GM23338 (cell line): ENCODE measurements at regions not wholly inside any gene's neighbourhood (a gene's known extent, or its start where the extent isn't known, plus 50 kb on each side); places are given as distances from the start of the nearest gene placed in this dataset.

Experiments
- ATAC-seq: fragments of 200-7000 bp; cut with Tn5 transposase; 3 replicates; pipeline ENCODE4 v1.9.1; 2020
- DNase-seq: peaks from one replicate; pipeline ENCODE4 v3.0.0-alpha.2; 2015; ENCODE audit warnings: low spot score
- H2AFZ ChIP-seq: fragments of 200-600 bp; sonication (generic); 2 replicates; pipeline ENCODE4 v1.8.0; 2016; ENCODE audit warnings: antibody characterized with exemption, mild to moderate bottlenecking, moderate library complexity
- H3F3A ChIP-seq: fragments of 200-600 bp; sonication (generic); replicated peaks from 2 replicates; pipeline ENCODE4 v1.8.0; 2017; ENCODE audit warnings: antibody characterized with exemption, mixed run types, low read depth
- H3K27ac ChIP-seq: fragments of 200-600 bp; sonication (generic); 2 replicates; pipeline ENCODE4 v1.6.1; 2016; ENCODE audit warnings: low read depth
- H3K27me3 ChIP-seq: fragments of 200-600 bp; sonication (generic); 2 replicates; pipeline ENCODE4 v1.8.0; 2016; ENCODE audit warnings: mild to moderate bottlenecking, mixed run types, moderate library complexity; ENCODE audit not compliant: insufficient read depth
- H3K36me3 ChIP-seq: fragments of 200-600 bp; sonication (generic); 2 replicates; pipeline ENCODE4 v1.8.0; 2016; ENCODE audit warnings: mild to moderate bottlenecking; ENCODE audit not compliant: insufficient read depth
- H3K4me1 ChIP-seq: fragments of 200-600 bp; sonication (generic); 2 replicates; pipeline ENCODE4 v1.8.0; 2016; ENCODE audit warnings: mild to moderate bottlenecking, moderate library complexity; ENCODE audit not compliant: insufficient read depth
- H3K4me2 ChIP-seq: fragments of 200-600 bp; sonication (generic); 2 replicates; pipeline ENCODE4 v1.7.1; 2017; ENCODE audit warnings: mixed run types
- H3K4me3 ChIP-seq: fragments of 200-600 bp; sonication (generic); 2 replicates; pipeline ENCODE4 v1.6.1; 2016; ENCODE audit warnings: mixed run types
- H3K79me2 ChIP-seq: fragments of 200-600 bp; sonication (generic); replicated peaks from 2 replicates; pipeline ENCODE4 v1.8.0; 2017; ENCODE audit warnings: mild to moderate bottlenecking; ENCODE audit not compliant: insufficient read depth
- H3K9me2 ChIP-seq: fragments of 200-600 bp; sonication (generic); 2 replicates; pipeline ENCODE4 v1.8.0; 2017; ENCODE audit not compliant: insufficient read depth
- H4K20me1 ChIP-seq: fragments of 200-600 bp; sonication (generic); replicated peaks from 2 replicates; pipeline ENCODE4 v1.8.0; 2017; ENCODE audit warnings: mild to moderate bottlenecking; ENCODE audit not compliant: insufficient read depth
- H3K27ac Mint-ChIP-seq: 2 replicates; pipeline ENCODE4 v1.8.0; 2020; ENCODE audit warnings: inconsistent platforms, mild to moderate bottlenecking, moderate library complexity, mixed read lengths
- H3K27me3 Mint-ChIP-seq: 3 replicates; pipeline ENCODE4 v1.8.0; 2022; ENCODE audit warnings: low read depth, mild to moderate bottlenecking, moderate library complexity, mixed read lengths, inconsistent platforms; ENCODE audit not compliant: insufficient read depth, poor library complexity
- H3K36me3 Mint-ChIP-seq: 3 replicates; pipeline ENCODE4 v1.8.0; 2021; ENCODE audit warnings: low read depth, mild to moderate bottlenecking, inconsistent platforms, moderate library complexity, mixed read lengths
- H3K4me1 Mint-ChIP-seq: 3 replicates; pipeline ENCODE4 v1.8.0; 2020; ENCODE audit warnings: mild to moderate bottlenecking, inconsistent platforms, mixed read lengths
- H3K4me3 Mint-ChIP-seq: 3 replicates; pipeline ENCODE4 v1.8.0; 2021; ENCODE audit warnings: moderate library complexity, mild to moderate bottlenecking, inconsistent platforms, mixed read lengths
- H3K9me3 Mint-ChIP-seq: 3 replicates; pipeline ENCODE4 v1.8.0; 2020; ENCODE audit warnings: moderate library complexity, mild to moderate bottlenecking, inconsistent platforms, mixed read lengths
- CREB1 ChIP-seq: fragments of 250-450 bp; sonication (Bioruptor Pico); IDR thresholded peaks from 2 replicates; pipeline ENCODE4 v1.5.0; 2020; ENCODE audit warnings: low read depth, mild to moderate bottlenecking, moderate library complexity
- CTCF ChIP-seq, 2 experiments: fragments of 200-600 bp in 1 of 2; sonication (generic) in 1 of 2; conservative IDR thresholded peaks; 2 replicates each; pipeline versions ENCODE4 v1.5.1 to v1.6.1; 2016 to 2017; ENCODE audit warnings: antibody characterized with exemption in 2 of 2, low read depth in 2 of 2, mild to moderate bottlenecking in 2 of 2, moderate library complexity in 1 of 2
- EZH2phosphoT487 ChIP-seq: fragments of 200-600 bp; sonication (generic); IDR thresholded peaks from one replicate; pipeline ENCODE4 v1.8.1; 2018; ENCODE audit warnings: antibody characterized with exemption; ENCODE audit not compliant: unreplicated experiment
- JUNB ChIP-seq: IDR thresholded peaks from one replicate; pipeline ENCODE4 v1.6.1; 2016; ENCODE audit warnings: antibody characterized with exemption; ENCODE audit not compliant: unreplicated experiment
- NANOG ChIP-seq: IDR thresholded peaks from 2 replicates; pipeline ENCODE4 v1.6.1; 2016; ENCODE audit warnings: antibody characterized with exemption, borderline replicate concordance
- POLR2AphosphoS5 ChIP-seq: IDR thresholded peaks from 2 replicates; pipeline ENCODE4 v1.6.1; 2016; ENCODE audit warnings: antibody characterized with exemption, low read depth
- REST ChIP-seq: IDR thresholded peaks from one replicate; pipeline ENCODE4 v1.6.1; 2018; ENCODE audit warnings: antibody characterized with exemption; ENCODE audit not compliant: unreplicated experiment
- ZNF114 ChIP-seq: fragments of 250-450 bp; sonication (Bioruptor Pico); IDR thresholded peaks from 2 replicates; pipeline ENCODE4 v1.5.0; 2020; ENCODE audit warnings: mild to moderate bottlenecking, moderate library complexity
- ZNF331 ChIP-seq: fragments of 250-450 bp; sonication (Bioruptor Pico); IDR thresholded peaks from 2 replicates; pipeline ENCODE4 v1.5.0; 2020; ENCODE audit warnings: low read depth, mild to moderate bottlenecking, moderate library complexity
- ZNF462 ChIP-seq: fragments of 250-450 bp; sonication (Bioruptor Pico); IDR thresholded peaks from 2 replicates; pipeline ENCODE4 v1.5.0; 2020; ENCODE audit warnings: mild to moderate bottlenecking, moderate library complexity

- Mint-ChIP-seq H3K27me3 (no peaks in the 10 kb centered on the region), H3K9me3 (no peaks in the 10 kb centered on the region), H3K27ac (no peak overlapping the region), H3K36me3 (no peaks in the 10 kb centered on the region), H3K4me3 (no peak overlapping the region), H3K4me1 (peaks cover 6% of the 10 kb centered on the region; the same call in 2 of the 3 replicates)
- H3K4me2 ChIP-seq: no peak overlapping the region
- H3K79me2 ChIP-seq: no peaks in the 10 kb centered on the region
- H3K36me3 ChIP-seq: no peaks in the 10 kb centered on the region
- H3K27me3 ChIP-seq: no peaks in the 10 kb centered on the region
- peaks cover 2% of the 10 kb centered on the region; the same call in 1 of the 2 replicates for H3K4me1 ChIP-seq
- no peak overlapping the region for H3K4me3 ChIP-seq
- no peak overlapping the region for H3K27ac ChIP-seq
- ATAC-seq (no peak), DNase-seq (no peak)
- H3K9me2 ChIP-seq: peaks cover 11% of the 10 kb centered on the region; the same call in 1 of the 2 replicates
- H4K20me1 ChIP-seq: no peaks in the 10 kb centered on the region
- H2AFZ ChIP-seq: no peak overlapping the region
- no peaks in the 10 kb centered on the region for H3F3A ChIP-seq
- TF ChIP-seq JUNB: no peak
Observed at GRCh38 chr5:158143081-158143480, 284.1 kb upstream of the CLINT1 start.

- Histone ChIP-seq H3K27me3 (no peaks in the 10 kb centered on the region), H3K36me3 (no peaks in the 10 kb centered on the region), H2AFZ (no peak overlapping the region), H4K20me1 (no peaks in the 10 kb centered on the region), H3K79me2 (no peaks in the 10 kb centered on the region), H3K4me1 (peaks cover 9% of the 10 kb centered on the region), H3K4me3 (no peak overlapping the region), H3K9me2 (peaks cover 11% of the 10 kb centered on the region; the same call in 1 of the 2 replicates), H3K27ac (no peak overlapping the region), H3F3A (no peaks in the 10 kb centered on the region), H3K4me2 (no peak overlapping the region)
- H3K4me1 Mint-ChIP-seq: peaks cover 10% of the 10 kb centered on the region; the same call in 2 of the 3 replicates
- no peak for DNase-seq
- H3K27me3 Mint-ChIP-seq: no peaks in the 10 kb centered on the region
- no peak overlapping the region for H3K4me3 Mint-ChIP-seq
- H3K9me3 Mint-ChIP-seq: no peaks in the 10 kb centered on the region
- no peaks in the 10 kb centered on the region for H3K36me3 Mint-ChIP-seq
- ATAC-seq: no peak
- H3K27ac Mint-ChIP-seq: no peak overlapping the region
- TF ChIP-seq CREB1 (CRISPR knock-in tag): no peak
- TF ChIP-seq ZNF114 (CRISPR knock-in tag): no peak
- TF ChIP-seq REST: no peak
- TF ChIP-seq POLR2AphosphoS5: no peak
- no peak for TF ChIP-seq CTCF (conservative IDR thresholded peaks at IDR 0.05; ENCODE audit: low read depth in 2 of 2)
- TF ChIP-seq NANOG: no peak
- no peak for TF ChIP-seq ZNF331 (CRISPR knock-in tag)
- no peak for TF ChIP-seq ZNF462 (CRISPR knock-in tag)
- no peak for TF ChIP-seq EZH2phosphoT487
Observed at GRCh38 chr5:158142156-158142555, 283.2 kb upstream of the CLINT1 start.
